ENCODE measurements at regions not wholly inside any gene's neighbourhood (a gene's known extent, or its start where the extent isn't known, plus 50 kb on each side); places are given as distances from the start of the nearest gene placed in this dataset.

- TF ChIP-seq CTCF (IDR thresholded peaks at IDR 0.05) (no peak), POLR2A (IDR thresholded peaks at IDR 0.05) (no peak)
Observed at GRCh38 chr20:29408034-29408695, 1849.3 kb upstream of the DEFB115 start.

Data from uterus (tissue), 2 donors.